ENCODE measurements at regions not wholly inside any gene's neighbourhood (a gene's known extent, or its start where the extent isn't known, plus 50 kb on each side); places are given as distances from the start of the nearest gene placed in this dataset.
"Not testable (repeated sequence)": the region's sequence is repeated elsewhere in the genome, so short reads cannot be mapped to it uniquely, and the experiment has no call there.

- no peak for TF ChIP-seq HEYL (CRISPR knock-in tag; IDR thresholded peaks at IDR 0.05)
Measured at GRCh38 chr1:29920316-29920715, 684.0 kb downstream of the PTPRU start (continued).

GRCh38 chr1:29919041-29919440, 682.7 kb downstream of the PTPRU start:
- H3K27ac ChIP-seq; H3K4me2 ChIP-seq; DNase-seq (ENCODE audit: low read depth in 1 of 2, low spot score in 1 of 2); H3K4me1 ChIP-seq; H3K9me3 ChIP-seq; POLR2A ChIA-PET; ATAC-seq; H3K4me3 ChIP-seq; FAIRE-seq: not testable (repeated sequence)
- CTCF ChIA-PET = interaction anchor here (0.9 to 1.6 kb wide), 2 partner anchors 10 to 113 kb away, joined by 3 to 5 read pairs; no protein-coding TSS in a partner anchor
- WGBS (ENCODE audit: missing lambda C conversion rate) = 60% methylated on average over 7 of the region's 7 CpGs

DNA sequence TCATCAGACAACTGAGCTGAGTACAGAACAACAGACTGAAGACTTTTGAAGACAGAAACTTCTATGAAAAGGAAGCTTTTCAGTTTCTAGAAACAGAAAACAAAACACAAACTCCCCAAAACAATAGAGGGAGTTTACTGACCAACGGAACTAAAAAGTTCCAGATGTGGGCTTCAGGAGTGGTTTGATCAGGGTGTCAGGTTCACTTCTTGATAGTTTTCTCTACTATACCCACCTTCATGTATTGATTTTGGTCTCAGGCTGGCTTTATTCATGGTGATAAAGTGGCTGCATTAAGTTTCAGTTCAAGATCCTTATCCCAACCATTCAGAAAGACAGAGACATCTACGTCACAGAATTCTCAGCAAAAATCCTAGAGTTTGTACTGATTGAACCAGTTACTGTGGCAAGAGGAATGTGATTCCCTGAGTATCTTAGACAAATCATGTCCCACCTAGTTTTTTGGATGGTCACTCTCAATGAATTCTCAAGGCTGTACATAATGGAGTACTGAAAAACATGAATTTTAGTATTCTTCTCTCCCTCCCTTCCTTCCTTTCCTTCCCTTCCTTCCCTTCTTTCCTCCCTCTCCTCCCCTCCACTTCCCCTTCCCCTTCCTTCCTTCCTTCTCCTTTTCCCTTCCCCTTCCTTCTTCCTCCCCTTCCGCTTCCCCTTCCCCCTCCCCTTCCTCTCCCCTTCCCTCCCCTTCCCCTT, 680.5 kb downstream of the PTPRU start:
- no peaks in the 10 kb centered on the region for H3K9me3 ChIP-seq
- ChIA-PET POLR2A (no interaction called here), CTCF (no interaction called here)
- WGBS (ENCODE audit: missing lambda C conversion rate) = 69% methylated on average over 2 of the region's 3 CpGs
- H3K4me2 ChIP-seq = no peak overlapping the region
- no peak overlapping the region for H3K4me3 ChIP-seq
- no peak for DNase-seq (ENCODE audit: low read depth in 1 of 2, low spot score in 1 of 2)
- H3K27ac ChIP-seq = no peak overlapping the region
- FAIRE-seq = no peak
- TF ChIP-seq KDM1A (IDR thresholded peaks at IDR 0.05; ENCODE audit: low read depth) (no peak), ZSCAN20 (CRISPR knock-in tag; IDR thresholded peaks at IDR 0.05) (no peak), E2F6 (IDR thresholded peaks at IDR 0.05; ENCODE audit: borderline replicate concordance, low read depth) (no peak), PHF8 (IDR thresholded peaks at IDR 0.05; ENCODE audit: borderline replicate concordance, low read depth) (no peak), HES2 (IDR thresholded peaks at IDR 0.05) (no peak), HOXA7 (CRISPR knock-in tag; IDR thresholded peaks at IDR 0.05) (no peak), POLR2A (IDR thresholded peaks at IDR 0.05; ENCODE audit: low read length) (no peak), BHLHE40 (IDR thresholded peaks at IDR 0.05; ENCODE audit: low read depth, low read length) (no peak), FOSL2 (IDR thresholded peaks at IDR 0.05) (no peak), FOSL2 (CRISPR knock-in tag; IDR thresholded peaks at IDR 0.05) (no peak), SMC3 (IDR thresholded peaks at IDR 0.05) (no peak), KDM5A (IDR thresholded peaks at IDR 0.05) (no peak), NPAS2 (CRISPR knock-in tag; IDR thresholded peaks at IDR 0.05; ENCODE audit: borderline replicate concordance) (no peak), CHD2 (IDR thresholded peaks at IDR 0.05; ENCODE audit: low read length, partially characterized antibody) (no peak), HOXB13 (CRISPR knock-in tag; IDR thresholded peaks at IDR 0.05; ENCODE audit: low read depth) (no peak), PBX3 (IDR thresholded peaks at IDR 0.05) (no peak), USF2 (IDR thresholded peaks at IDR 0.05) (no peak)
- TF ChIP-seq, protein P1, sequence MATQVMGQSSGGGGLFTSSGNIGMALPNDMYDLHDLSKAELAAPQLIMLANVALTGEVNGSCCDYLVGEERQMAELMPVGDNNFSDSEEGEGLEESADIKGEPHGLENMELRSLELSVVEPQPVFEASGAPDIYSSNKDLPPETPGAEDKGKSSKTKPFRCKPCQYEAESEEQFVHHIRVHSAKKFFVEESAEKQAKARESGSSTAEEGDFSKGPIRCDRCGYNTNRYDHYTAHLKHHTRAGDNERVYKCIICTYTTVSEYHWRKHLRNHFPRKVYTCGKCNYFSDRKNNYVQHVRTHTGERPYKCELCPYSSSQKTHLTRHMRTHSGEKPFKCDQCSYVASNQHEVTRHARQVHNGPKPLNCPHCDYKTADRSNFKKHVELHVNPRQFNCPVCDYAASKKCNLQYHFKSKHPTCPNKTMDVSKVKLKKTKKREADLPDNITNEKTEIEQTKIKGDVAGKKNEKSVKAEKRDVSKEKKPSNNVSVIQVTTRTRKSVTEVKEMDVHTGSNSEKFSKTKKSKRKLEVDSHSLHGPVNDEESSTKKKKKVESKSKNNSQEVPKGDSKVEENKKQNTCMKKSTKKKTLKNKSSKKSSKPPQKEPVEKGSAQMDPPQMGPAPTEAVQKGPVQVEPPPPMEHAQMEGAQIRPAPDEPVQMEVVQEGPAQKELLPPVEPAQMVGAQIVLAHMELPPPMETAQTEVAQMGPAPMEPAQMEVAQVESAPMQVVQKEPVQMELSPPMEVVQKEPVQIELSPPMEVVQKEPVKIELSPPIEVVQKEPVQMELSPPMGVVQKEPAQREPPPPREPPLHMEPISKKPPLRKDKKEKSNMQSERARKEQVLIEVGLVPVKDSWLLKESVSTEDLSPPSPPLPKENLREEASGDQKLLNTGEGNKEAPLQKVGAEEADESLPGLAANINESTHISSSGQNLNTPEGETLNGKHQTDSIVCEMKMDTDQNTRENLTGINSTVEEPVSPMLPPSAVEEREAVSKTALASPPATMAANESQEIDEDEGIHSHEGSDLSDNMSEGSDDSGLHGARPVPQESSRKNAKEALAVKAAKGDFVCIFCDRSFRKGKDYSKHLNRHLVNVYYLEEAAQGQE (IDR thresholded peaks at IDR 0.05) = no peak
- TF ChIP-seq, protein P2, sequence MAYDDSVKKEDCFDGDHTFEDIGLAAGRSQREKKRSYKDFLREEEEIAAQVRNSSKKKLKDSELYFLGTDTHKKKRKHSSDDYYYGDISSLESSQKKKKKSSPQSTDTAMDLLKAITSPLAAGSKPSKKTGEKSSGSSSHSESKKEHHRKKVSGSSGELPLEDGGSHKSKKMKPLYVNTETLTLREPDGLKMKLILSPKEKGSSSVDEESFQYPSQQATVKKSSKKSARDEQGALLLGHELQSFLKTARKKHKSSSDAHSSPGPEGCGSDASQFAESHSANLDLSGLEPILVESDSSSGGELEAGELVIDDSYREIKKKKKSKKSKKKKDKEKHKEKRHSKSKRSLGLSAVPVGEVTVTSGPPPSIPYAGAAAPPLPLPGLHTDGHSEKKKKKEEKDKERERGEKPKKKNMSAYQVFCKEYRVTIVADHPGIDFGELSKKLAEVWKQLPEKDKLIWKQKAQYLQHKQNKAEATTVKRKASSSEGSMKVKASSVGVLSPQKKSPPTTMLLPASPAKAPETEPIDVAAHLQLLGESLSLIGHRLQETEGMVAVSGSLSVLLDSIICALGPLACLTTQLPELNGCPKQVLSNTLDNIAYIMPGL (CRISPR knock-in tag; IDR thresholded peaks at IDR 0.05; ENCODE audit: borderline replicate concordance) = no peak
- no peaks in the 10 kb centered on the region for H3K4me1 ChIP-seq
- no peak for ATAC-seq
